Neural crest cell (in vitro differentiated cells): ENCODE measurements at regions not wholly inside any gene's neighbourhood (a gene's known extent, or its start where the extent isn't known, plus 50 kb on each side); places are given as distances from the start of the nearest gene placed in this dataset.
"Not testable (repeated sequence)": the region's sequence is repeated elsewhere in the genome, so short reads cannot be mapped to it uniquely, and the experiment has no call there.

ENCODE experiments used
- DNase-seq: peaks from one replicate; pipeline ENCODE4 v3.0.0; 2021; ENCODE audit warnings: low read depth, mixed read lengths, low spot score
- H3K27ac Mint-ChIP-seq: one replicate; pipeline ENCODE4 v1.8.0; 2021; ENCODE audit warnings: mild to moderate bottlenecking, mixed read lengths; ENCODE audit not compliant: unreplicated experiment
- H3K27me3 Mint-ChIP-seq: 2 replicates; pipeline ENCODE4 v1.8.0; 2021; ENCODE audit warnings: low read depth, mild to moderate bottlenecking, mixed read lengths
- H3K36me3 Mint-ChIP-seq: 2 replicates; pipeline ENCODE4 v1.8.0; 2021; ENCODE audit warnings: low read depth, mild to moderate bottlenecking, mixed read lengths
- H3K4me1 Mint-ChIP-seq: 2 replicates; pipeline ENCODE4 v1.8.0; 2021; ENCODE audit warnings: mixed read lengths
- H3K4me3 Mint-ChIP-seq: one replicate; pipeline ENCODE4 v1.8.0; 2021; ENCODE audit warnings: mild to moderate bottlenecking, mixed read lengths
- H3K9me3 Mint-ChIP-seq: 2 replicates; pipeline ENCODE4 v1.8.0; 2021; ENCODE audit warnings: mixed read lengths
- TF ChIP-seq, protein P1 (sequence below): fragments of 200-600 bp; sonication (generic); conservative IDR thresholded peaks from 2 replicates; pipeline ENCODE4 v1.5.0; 2021; ENCODE audit warnings: antibody characterized with exemption, mild to moderate bottlenecking

DNA sequence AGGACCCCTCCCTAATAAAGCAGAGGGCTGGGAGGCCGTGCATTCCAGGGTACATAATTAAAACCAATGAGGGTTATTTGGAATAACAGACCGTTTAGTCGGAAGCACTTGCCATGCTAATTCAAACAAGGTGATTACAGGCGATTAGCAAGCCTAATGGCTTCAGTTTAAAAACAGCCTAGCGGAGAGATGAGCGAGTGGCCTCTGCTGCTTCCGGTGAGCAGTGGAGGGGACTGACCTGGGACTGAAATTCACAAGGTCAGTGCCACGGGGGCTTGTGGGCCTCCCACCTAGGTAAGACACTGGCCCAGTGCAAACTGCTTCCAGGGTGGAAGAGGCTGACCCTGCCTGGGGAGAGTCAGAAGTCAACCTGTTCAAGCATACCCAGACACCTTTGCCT is 56.8 kb upstream of the ALX4 start:
- no peak for DNase-seq
- H3K4me3 Mint-ChIP-seq = no peak overlapping the region
- H3K9me3 Mint-ChIP-seq = no peaks in the 10 kb centered on the region
- TF ChIP-seq, protein P1, sequence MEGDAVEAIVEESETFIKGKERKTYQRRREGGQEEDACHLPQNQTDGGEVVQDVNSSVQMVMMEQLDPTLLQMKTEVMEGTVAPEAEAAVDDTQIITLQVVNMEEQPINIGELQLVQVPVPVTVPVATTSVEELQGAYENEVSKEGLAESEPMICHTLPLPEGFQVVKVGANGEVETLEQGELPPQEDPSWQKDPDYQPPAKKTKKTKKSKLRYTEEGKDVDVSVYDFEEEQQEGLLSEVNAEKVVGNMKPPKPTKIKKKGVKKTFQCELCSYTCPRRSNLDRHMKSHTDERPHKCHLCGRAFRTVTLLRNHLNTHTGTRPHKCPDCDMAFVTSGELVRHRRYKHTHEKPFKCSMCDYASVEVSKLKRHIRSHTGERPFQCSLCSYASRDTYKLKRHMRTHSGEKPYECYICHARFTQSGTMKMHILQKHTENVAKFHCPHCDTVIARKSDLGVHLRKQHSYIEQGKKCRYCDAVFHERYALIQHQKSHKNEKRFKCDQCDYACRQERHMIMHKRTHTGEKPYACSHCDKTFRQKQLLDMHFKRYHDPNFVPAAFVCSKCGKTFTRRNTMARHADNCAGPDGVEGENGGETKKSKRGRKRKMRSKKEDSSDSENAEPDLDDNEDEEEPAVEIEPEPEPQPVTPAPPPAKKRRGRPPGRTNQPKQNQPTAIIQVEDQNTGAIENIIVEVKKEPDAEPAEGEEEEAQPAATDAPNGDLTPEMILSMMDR = no peak
- peaks cover 4% of the 10 kb centered on the region for H3K27me3 Mint-ChIP-seq
- H3K27ac Mint-ChIP-seq = no peak overlapping the region
- peaks cover 8% of the 10 kb centered on the region for H3K4me1 Mint-ChIP-seq
- H3K36me3 Mint-ChIP-seq = no peaks in the 10 kb centered on the region

DNA sequence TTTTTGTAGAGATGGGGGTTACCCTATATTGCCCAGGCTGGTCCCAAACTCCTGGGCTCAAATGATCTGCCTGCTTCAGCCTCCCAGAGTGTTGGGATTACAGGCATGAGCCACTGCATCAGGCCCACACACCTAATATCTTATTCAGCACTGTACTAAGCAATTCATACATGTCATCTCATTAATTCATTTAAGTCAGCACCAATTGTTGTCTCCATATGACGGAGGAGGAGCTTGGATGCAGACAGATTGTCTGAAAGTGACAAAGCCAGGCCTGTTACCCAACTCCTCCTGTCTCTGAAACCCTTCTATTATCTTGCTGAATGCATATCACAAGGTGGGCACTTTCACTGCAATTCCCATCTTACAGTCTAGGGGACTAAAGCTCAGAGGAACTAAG is 57.5 kb upstream of the ALX4 start:
- Mint-ChIP-seq H3K27me3 (peaks cover 4% of the 10 kb centered on the region), H3K4me1 (peaks cover 8% of the 10 kb centered on the region), H3K9me3 (no peaks in the 10 kb centered on the region), H3K27ac (no peak overlapping the region), H3K36me3 (no peaks in the 10 kb centered on the region), H3K4me3 (no peak overlapping the region)
- DNase-seq = no peak
- TF ChIP-seq, protein P1 = no peak

DNA sequence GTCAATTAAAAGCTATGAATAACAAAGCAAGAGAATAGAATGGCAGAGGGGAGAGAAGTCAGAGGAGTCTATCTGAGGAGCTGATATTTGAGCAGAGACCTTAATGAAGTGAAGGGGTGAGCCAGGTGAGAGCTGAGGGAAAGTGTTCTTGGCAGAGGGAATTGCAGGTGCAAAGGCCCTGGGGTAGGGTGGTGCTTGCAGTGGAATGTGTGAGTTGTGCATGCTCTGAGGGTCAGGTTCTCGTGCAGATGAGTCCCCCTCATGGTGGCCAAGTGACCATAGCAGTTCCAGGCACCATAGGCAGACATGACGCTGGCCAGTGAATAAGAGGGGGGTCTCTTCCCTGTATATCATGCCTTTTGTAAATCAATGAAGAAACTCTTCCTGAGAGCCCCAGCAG is 58.9 kb upstream of the ALX4 start:
- H3K36me3 Mint-ChIP-seq = no peaks in the 10 kb centered on the region

DNA sequence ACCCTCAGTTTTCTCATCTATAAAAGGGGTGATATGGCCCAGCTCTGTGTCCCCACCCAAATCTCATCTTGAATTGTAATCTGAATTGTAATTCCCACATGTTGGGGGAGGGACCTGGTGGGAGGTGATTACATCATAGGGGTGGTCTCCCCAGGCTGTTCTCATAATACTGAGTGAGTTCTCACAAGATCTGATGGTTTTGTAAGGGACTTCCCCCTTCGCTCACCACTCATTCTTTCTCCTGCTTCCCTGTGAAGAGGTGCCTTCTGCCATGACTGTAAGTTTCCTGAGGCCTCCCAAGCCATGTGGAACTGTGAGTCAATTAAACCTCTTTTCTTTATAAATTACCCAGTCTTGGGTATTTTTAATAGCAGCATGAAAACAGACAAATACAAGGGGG is 61.1 kb upstream of the ALX4 start:
- H3K36me3 Mint-ChIP-seq, H3K27ac Mint-ChIP-seq, DNase-seq, H3K27me3 Mint-ChIP-seq, H3K9me3 Mint-ChIP-seq, H3K4me3 Mint-ChIP-seq: not testable (repeated sequence)
- peaks cover 12% of the 10 kb centered on the region for H3K4me1 Mint-ChIP-seq

More for the DNA sequence above, 58.9 kb upstream of the ALX4 start:
- Mint-ChIP-seq H3K4me1 (peaks cover 8% of the 10 kb centered on the region), H3K9me3 (no peaks in the 10 kb centered on the region), H3K27ac (no peak overlapping the region), H3K4me3 (no peak overlapping the region), H3K27me3 (peaks cover under 1% of the 10 kb centered on the region)
- no peak for DNase-seq
- TF ChIP-seq, protein P1 = no peak

DNA sequence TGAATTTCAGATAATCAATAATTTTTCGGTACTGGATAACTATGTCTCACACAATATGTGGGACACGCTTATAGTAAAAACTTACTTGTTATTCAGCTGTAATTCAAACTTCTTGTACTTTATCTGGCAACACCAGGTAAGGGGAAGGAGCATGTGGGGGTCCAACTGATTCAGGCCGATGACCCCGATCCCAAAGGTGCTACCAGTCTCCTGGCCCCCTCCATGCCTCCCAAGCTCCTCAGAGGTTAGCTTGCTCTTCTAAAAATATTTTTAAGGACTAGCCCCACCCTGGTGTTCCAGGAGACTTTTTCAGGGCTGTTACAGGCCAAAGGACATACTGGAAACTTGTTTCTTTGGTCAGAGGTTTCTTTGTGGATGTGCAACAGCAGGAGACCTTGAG is 61.8 kb upstream of the ALX4 start:
- H3K36me3 Mint-ChIP-seq = no peaks in the 10 kb centered on the region
- no peaks in the 10 kb centered on the region for H3K27me3 Mint-ChIP-seq
- H3K4me1 Mint-ChIP-seq = peaks cover 13% of the 10 kb centered on the region
- H3K4me3 Mint-ChIP-seq = no peak overlapping the region
- DNase-seq = no peak
- H3K9me3 Mint-ChIP-seq = peaks cover 3% of the 10 kb centered on the region
- TF ChIP-seq, protein P1 = no peak
- H3K27ac Mint-ChIP-seq = no peak overlapping the region

DNA sequence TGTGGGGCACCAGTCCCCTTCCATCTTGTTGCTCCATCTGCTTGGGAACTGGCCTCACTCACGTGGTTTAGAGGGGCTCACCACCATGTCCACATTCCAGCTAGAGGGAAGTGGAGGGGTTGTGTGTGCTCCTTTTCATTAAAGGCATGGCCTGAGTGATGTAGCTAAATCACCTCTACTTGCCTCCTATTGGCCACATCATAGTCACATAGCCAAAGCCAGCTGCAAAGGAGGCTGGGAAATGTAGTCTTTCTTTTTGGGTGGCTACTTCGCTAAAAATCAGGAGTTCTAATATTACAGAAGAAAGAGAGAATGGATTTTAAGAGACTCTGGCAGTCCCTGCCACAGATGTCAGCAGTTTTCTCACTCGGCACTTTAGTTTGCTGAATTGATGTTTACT is 63.0 kb upstream of the ALX4 start:
- Mint-ChIP-seq H3K9me3 (peaks cover 3% of the 10 kb centered on the region), H3K4me1 (peaks cover 8% of the 10 kb centered on the region), H3K27me3 (no peaks in the 10 kb centered on the region), H3K27ac (no peak overlapping the region), H3K36me3 (no peaks in the 10 kb centered on the region), H3K4me3 (no peak overlapping the region)
- no peak for DNase-seq
- TF ChIP-seq, protein P1 = no peak
